ENCODE measurements at regions not wholly inside any gene's neighbourhood (a gene's known extent, or its start where the extent isn't known, plus 50 kb on each side); places are given as distances from the start of the nearest gene placed in this dataset.

DNA sequence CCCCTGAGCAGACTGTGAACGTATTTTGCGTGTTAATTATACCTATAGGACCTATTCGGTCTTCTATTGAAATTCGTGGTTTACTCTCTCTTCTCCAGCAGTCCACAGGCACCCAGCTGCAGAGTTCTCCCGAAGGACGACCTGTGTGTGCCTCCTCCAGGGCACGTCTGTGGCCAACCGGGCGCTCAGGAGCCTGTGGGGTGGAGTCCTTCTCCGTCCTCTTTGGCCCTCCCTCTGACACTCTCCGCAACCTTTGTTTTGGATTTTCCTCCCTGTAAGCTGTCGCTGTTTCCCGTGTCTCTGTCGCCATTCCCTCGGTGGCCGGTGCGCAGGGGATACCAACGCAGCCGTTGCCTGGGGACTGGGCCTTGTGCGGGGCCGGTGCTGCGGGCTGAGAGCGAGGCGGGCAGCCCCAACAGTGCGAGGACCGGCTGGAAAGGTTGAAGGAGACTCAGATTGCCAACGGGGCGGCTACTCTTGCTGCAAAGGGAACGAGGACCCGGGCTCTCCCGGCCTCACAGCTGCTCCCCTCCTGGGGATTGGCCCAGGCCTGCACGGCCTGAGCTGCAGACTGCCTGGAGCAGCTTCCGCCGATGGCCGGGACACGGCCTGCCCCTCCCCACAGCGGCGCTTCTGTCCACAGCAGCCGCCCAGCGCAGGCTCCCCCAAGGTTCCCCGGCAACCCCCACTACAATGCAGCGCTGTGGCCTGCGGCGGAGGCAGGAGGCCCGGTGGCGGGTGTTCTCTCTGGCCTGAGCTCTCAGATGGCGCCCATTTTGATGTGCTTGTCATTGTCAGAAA lies 221.0 kb downstream of the MTX2 start:
- DNase-seq (no peak), ATAC-seq (no peak)
- H3K4me3 Mint-ChIP-seq = no peak overlapping the region
- H3K9me3 ChIP-seq (ENCODE audit: control insufficient read depth, low read length, poor library complexity, severe bottlenecking) = no peaks in the 10 kb centered on the region
- peaks cover 78% of the 10 kb centered on the region for H3K27me3 Mint-ChIP-seq
- peaks cover 3% of the 10 kb centered on the region for H3K36me3 Mint-ChIP-seq (ENCODE audit: low read depth)
- H3K4me1 Mint-ChIP-seq = peaks cover 4% of the 10 kb centered on the region
- H3K27ac Mint-ChIP-seq = no peak overlapping the region

DNA sequence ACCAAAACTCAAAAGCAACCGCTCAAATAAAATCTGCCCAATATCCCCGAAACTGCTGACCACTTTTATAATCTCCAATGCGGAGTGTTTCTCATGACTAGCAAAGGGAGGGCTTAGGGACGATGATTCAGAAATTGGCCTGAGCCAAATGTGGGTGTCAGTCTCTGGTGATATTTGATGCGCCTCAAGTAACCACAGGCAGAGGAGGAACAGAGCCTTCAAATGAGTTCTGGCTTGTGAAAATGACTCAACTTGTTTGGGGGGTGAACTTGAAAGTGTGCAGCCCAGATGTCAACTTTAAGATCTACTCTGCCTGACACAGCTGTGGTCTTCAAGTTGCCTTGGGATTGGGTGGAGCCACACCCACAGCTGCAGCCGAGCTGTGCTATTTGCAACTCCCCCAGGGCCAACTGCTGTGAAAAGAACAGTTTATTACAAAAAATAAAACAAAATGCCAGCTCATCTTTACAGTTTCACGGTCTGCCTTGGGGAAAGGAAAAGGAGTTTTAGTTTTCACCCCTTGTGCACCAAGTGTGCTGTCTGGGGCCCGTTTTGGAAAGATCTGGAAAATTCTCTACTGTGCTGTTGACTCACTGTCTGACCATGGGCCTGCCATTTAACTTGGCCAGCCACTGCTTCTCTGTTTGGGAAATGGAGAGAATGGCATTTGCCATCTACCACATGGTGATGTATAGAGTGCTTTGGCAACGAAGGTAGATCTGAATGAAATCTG lies 222.1 kb downstream of the MTX2 start:
- DNase-seq (no peak), ATAC-seq (no peak)
- Mint-ChIP-seq H3K36me3 (ENCODE audit: low read depth) (peaks cover 3% of the 10 kb centered on the region), H3K27ac (no peak overlapping the region), H3K4me1 (peaks cover 4% of the 10 kb centered on the region), H3K4me3 (no peak overlapping the region), H3K27me3 (peaks cover 82% of the 10 kb centered on the region)
- H3K9me3 ChIP-seq (ENCODE audit: control insufficient read depth, low read length, poor library complexity, severe bottlenecking) = no peaks in the 10 kb centered on the region

DNA sequence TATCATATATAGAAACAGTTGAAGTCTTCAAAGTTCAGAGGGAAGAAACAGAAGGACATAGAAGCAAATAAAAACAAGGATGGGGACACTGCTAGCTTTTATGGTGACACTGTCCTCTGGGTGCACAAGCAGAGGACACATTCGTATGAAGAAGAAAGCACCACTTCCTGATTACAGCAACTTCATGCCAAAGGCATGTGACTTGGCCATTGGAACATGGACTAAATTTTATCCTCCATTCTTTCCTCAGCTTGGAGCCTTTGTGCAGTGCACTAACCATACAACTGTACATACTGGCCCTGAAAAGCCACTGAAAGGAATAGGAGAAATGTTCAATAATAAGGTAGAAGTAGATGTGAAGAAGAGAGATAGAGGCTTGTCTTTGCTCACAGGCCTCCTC lies 223.3 kb downstream of the MTX2 start:
- DNase-seq (no peak), ATAC-seq (no peak)
- peaks cover 77% of the 10 kb centered on the region for H3K27me3 Mint-ChIP-seq
- H3K4me1 Mint-ChIP-seq = peaks cover 4% of the 10 kb centered on the region
- peaks cover 3% of the 10 kb centered on the region for H3K36me3 Mint-ChIP-seq (ENCODE audit: low read depth)
- no peak overlapping the region for H3K4me3 Mint-ChIP-seq
- no peaks in the 10 kb centered on the region for H3K9me3 ChIP-seq (ENCODE audit: control insufficient read depth, low read length, poor library complexity, severe bottlenecking)
- no peak overlapping the region for H3K27ac Mint-ChIP-seq

DNA sequence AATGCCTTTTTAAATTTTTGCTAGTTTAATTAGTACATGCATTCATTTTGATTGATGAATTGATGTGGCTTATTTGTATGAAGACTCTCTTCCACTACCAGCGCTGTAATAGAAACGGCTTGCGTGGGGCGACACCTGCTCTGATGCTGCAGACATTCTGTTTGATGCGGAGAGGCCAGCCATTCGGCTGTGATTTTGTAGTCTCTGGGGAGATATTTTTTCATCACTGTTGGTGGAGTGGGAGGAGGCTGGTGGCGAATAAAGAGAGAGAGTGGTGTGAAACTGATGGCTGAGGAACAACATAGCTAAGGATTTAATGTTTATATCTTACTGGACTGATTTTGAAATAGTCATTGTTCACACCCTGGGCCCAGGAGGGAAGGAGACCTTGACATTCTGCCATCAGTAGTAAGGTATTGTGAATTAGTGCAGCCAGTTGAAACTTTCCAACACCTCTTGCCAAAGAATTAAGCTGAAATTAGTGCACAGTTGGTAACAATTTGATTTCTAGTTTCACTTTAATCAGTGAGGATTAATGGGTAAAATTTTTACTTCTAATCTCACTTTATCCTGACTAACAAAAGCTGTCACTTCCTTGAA lies 224.1 kb downstream of the MTX2 start:
- no peak for DNase-seq
- H3K4me3 Mint-ChIP-seq = no peak overlapping the region

DNA sequence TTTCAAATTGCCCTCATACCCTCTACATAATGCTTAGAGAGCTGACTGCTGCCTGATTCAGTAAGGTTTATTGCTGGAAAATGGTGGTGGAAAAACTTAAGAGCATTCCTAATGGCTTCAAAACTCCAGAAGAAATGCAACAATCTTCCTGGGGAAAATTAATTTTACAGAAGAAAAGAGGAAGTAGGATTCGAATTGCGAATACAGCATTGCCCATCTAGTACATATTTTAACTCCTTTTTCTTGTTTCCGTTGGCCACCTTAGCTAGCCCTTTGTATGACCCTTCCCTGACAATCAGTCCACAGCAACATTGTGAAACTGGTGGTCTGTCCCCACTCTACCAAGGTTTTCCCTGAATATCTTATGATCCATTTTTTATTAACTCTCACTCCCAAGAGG lies 224.7 kb downstream of the MTX2 start:
- Mint-ChIP-seq H3K27ac (no peak overlapping the region), H3K27me3 (peaks cover 74% of the 10 kb centered on the region), H3K4me1 (peaks cover 4% of the 10 kb centered on the region), H3K4me3 (no peak overlapping the region), H3K36me3 (ENCODE audit: low read depth) (peaks cover 3% of the 10 kb centered on the region)
- H3K9me3 ChIP-seq (ENCODE audit: control insufficient read depth, low read length, poor library complexity, severe bottlenecking) = no peaks in the 10 kb centered on the region
- ATAC-seq (no peak), DNase-seq (no peak)

More for the DNA sequence above, 224.1 kb downstream of the MTX2 start:
- no peak overlapping the region for H3K27ac Mint-ChIP-seq
- H3K27me3 Mint-ChIP-seq = peaks cover 74% of the 10 kb centered on the region
- H3K4me1 Mint-ChIP-seq = peaks cover 4% of the 10 kb centered on the region
- ATAC-seq = no peak
- H3K9me3 ChIP-seq (ENCODE audit: control insufficient read depth, low read length, poor library complexity, severe bottlenecking) = no peaks in the 10 kb centered on the region
- peaks cover 3% of the 10 kb centered on the region for H3K36me3 Mint-ChIP-seq (ENCODE audit: low read depth)

DNA sequence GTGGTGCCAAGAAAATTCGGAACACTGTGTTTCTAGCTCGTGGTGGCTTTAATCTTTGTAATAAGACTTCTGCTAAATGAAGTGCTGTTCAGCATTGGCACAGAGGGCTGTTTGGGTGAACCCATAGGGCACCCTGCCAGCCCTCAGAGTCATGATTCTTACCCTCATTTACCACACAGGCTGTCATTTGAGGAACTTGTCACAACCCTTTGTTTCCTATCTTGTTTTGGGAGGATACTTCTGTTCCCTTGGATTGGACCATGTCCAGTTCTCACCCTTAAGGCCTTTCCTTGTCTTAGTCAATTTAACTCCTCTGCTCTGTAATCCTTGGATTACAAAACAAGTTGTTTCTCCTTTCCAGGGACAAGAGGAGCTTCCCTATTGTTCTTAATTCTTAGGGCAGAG lies 225.7 kb downstream of the MTX2 start:
- Mint-ChIP-seq H3K4me1 (peaks cover 4% of the 10 kb centered on the region), H3K27me3 (peaks cover 76% of the 10 kb centered on the region), H3K4me3 (no peak overlapping the region), H3K36me3 (ENCODE audit: low read depth) (peaks cover 3% of the 10 kb centered on the region), H3K27ac (no peak overlapping the region)
- H3K9me3 ChIP-seq (ENCODE audit: control insufficient read depth, low read length, poor library complexity, severe bottlenecking) = no peaks in the 10 kb centered on the region
- no peak for DNase-seq
- no peak for ATAC-seq

DNA sequence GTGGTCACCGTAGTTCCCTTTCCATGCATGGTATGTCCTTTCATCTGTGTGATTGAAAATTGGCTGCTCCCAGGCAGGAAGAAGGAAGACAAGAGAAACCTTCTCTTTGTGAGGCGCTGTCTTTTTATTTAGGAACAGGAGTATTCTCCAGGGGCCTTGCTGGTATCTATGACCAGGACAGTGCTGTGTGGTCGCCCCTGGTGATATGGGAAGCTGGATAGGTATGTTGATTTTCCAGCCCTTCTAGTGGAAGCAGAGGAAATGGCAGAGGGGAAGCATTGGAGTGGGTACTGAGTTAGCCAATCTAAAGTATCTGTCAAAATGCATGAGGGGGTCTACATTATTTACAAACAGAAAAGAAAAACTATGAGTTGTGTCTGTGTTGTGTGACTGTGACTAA lies 226.6 kb downstream of the MTX2 start:
- no peak overlapping the region for H3K27ac Mint-ChIP-seq
- H3K36me3 Mint-ChIP-seq (ENCODE audit: low read depth) = peaks cover 3% of the 10 kb centered on the region
- H3K27me3 Mint-ChIP-seq = peaks cover 77% of the 10 kb centered on the region
- no peak overlapping the region for H3K4me3 Mint-ChIP-seq
- DNase-seq (no peak), ATAC-seq (no peak)
- H3K9me3 ChIP-seq (ENCODE audit: control insufficient read depth, low read length, poor library complexity, severe bottlenecking) = no peaks in the 10 kb centered on the region
- peaks cover 4% of the 10 kb centered on the region for H3K4me1 Mint-ChIP-seq

DNA sequence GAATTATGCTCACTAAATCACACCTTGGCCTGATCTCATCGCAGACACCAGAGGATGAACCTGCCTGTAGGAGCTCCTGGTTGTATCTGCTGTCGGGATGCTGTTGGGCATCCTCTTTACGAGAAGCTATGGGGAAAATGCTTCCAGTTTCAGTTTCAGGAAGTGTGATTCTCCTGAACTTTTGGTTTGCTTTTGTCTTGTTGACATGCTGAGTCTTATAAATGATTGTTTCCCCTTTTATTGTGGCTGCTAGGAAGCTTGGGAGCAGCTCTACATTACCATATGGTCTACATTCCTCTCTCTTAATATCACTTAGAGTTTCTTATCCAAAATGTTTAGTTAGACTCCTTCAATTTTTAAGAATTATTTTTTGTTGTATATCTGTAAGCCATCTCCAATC lies 227.5 kb downstream of the MTX2 start:
- H3K36me3 Mint-ChIP-seq (ENCODE audit: low read depth) = peaks cover 3% of the 10 kb centered on the region
- peaks cover 4% of the 10 kb centered on the region for H3K4me1 Mint-ChIP-seq
- H3K27ac Mint-ChIP-seq = no peak overlapping the region
- H3K27me3 Mint-ChIP-seq = peaks cover 79% of the 10 kb centered on the region
- no peaks in the 10 kb centered on the region for H3K9me3 ChIP-seq (ENCODE audit: control insufficient read depth, low read length, poor library complexity, severe bottlenecking)
- DNase-seq = no peak
- ATAC-seq = no peak
- H3K4me3 Mint-ChIP-seq = no peak overlapping the region

DNA sequence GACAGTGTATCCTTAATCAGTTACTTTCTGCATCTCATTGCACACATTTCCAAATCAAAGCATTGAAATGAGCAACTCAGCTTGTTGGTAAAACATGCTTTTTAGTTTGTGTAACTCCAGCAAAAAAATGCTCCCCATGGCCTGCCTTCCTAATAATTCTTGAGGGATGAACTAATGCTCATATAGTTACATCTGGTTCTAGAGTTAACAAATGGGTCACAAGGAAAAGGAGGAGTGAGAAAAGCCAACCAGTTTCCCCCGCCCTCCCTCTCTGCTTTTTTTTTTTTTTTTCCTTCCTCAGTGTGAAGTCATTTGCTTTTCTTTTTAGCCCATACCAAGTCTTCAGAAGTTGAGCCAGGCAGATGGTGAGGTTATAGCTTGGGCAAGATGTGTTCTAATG lies 231.7 kb downstream of the MTX2 start:
- no peak for DNase-seq
- no peak overlapping the region for H3K4me3 Mint-ChIP-seq

DNA sequence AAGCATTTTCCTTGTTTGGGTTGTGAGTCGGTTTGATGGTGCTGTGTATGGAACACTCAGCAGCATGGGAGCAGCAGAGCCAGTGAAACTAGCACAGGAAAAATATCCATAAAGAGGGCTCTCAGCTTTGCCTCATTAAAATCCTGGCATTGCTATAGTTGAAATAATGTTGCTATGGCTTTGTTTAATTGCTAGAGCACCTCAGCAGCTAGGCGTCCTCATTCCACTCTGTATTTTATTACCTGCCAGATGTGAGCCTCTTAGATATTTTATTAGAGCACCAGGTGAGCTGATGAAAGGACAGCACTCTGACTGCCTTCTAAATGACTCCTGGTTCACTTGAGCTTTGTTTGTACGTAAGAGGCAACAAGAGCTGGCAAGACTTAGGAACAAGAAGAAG lies 232.4 kb downstream of the MTX2 start:
- ATAC-seq (no peak), DNase-seq (no peak)
- H3K4me3 Mint-ChIP-seq = no peak overlapping the region
- no peaks in the 10 kb centered on the region for H3K4me1 Mint-ChIP-seq
- peaks cover 56% of the 10 kb centered on the region for H3K27me3 Mint-ChIP-seq
- no peaks in the 10 kb centered on the region for H3K9me3 ChIP-seq (ENCODE audit: control insufficient read depth, low read length, poor library complexity, severe bottlenecking)
- no peak overlapping the region for H3K27ac Mint-ChIP-seq
- H3K36me3 Mint-ChIP-seq (ENCODE audit: low read depth) = no peaks in the 10 kb centered on the region

More for the DNA sequence above, 231.7 kb downstream of the MTX2 start:
- Mint-ChIP-seq H3K27ac (no peak overlapping the region), H3K4me1 (no peaks in the 10 kb centered on the region), H3K36me3 (ENCODE audit: low read depth) (no peaks in the 10 kb centered on the region), H3K27me3 (peaks cover 60% of the 10 kb centered on the region)
- no peaks in the 10 kb centered on the region for H3K9me3 ChIP-seq (ENCODE audit: control insufficient read depth, low read length, poor library complexity, severe bottlenecking)
- ATAC-seq = no peak

DNA sequence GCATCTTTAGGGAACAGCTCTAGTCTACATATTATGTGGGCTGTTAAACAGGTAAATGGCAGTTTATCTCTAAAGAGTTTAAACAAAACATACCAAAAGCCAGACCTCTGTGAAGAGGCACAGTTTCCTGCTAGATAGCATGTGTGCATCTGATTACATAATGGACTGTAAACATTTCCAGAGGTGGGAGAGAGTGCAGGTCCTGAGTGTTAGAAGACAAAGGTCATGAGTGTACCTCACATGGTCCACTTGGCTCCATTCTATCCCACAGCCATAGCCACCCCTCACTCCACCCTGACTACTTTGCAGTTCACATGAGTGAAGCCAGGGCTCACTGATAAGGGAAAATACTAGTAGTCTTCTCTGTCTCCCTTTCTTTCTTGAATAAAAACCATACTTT lies 233.4 kb downstream of the MTX2 start:
- DNase-seq (no peak), ATAC-seq (no peak)

DNA sequence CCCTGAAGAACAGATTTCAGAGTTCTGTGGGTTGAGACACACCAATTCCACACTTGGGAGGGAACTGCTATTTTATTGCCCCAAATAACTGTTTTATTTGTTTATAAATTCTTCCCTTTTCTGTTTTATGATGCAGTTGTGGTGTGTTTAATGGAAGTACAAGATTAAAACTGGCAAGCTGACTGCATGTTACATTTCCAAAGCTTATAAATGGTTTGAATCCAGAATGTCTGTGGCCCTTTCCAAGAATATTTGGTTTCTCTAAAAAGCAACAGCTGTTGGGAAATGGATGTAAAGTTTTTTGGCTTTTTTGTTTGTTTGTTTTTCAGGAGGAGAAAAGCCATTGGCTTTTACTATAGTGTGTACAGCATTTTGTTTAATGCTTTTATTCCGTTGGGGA lies 234.5 kb downstream of the MTX2 start:
- H3K27ac Mint-ChIP-seq = no peak overlapping the region
- no peaks in the 10 kb centered on the region for H3K4me1 Mint-ChIP-seq

More for the DNA sequence above, 233.4 kb downstream of the MTX2 start:
- H3K9me3 ChIP-seq (ENCODE audit: control insufficient read depth, low read length, poor library complexity, severe bottlenecking) = no peaks in the 10 kb centered on the region
- Mint-ChIP-seq H3K27ac (no peak overlapping the region), H3K27me3 (peaks cover 56% of the 10 kb centered on the region), H3K4me1 (no peaks in the 10 kb centered on the region), H3K4me3 (no peak overlapping the region), H3K36me3 (ENCODE audit: low read depth) (no peaks in the 10 kb centered on the region)

DNA sequence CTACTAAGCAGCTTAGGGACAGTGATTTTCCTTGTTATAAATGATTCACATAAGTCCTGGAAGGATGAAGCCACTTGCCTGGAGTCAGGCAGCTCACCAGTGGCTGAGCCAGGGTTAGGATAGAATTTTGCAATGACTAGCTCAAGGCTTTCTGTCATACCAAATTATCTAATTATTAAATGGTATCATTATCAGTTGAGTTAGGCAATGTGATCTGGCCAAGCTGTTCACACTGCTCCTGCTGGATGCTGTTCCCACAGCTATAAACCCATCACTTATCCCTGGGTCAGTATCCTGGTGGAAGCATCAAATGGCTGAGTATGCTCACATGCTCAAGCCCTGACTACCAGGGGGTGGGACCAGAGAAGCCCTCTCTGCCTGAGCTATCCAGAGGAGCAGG lies 235.2 kb downstream of the MTX2 start:
- DNase-seq (no peak), ATAC-seq (no peak)
- Mint-ChIP-seq H3K27me3 (peaks cover 59% of the 10 kb centered on the region), H3K4me1 (no peaks in the 10 kb centered on the region), H3K4me3 (no peak overlapping the region), H3K36me3 (ENCODE audit: low read depth) (no peaks in the 10 kb centered on the region), H3K27ac (no peak overlapping the region)
- H3K9me3 ChIP-seq (ENCODE audit: control insufficient read depth, low read length, poor library complexity, severe bottlenecking) = no peaks in the 10 kb centered on the region

More for the DNA sequence above, 234.5 kb downstream of the MTX2 start:
- H3K9me3 ChIP-seq (ENCODE audit: control insufficient read depth, low read length, poor library complexity, severe bottlenecking) = no peaks in the 10 kb centered on the region
- Mint-ChIP-seq H3K4me3 (no peak overlapping the region), H3K27me3 (peaks cover 59% of the 10 kb centered on the region), H3K36me3 (ENCODE audit: low read depth) (no peaks in the 10 kb centered on the region)
- DNase-seq = no peak
- ATAC-seq = no peak
